ENCODE measurements at regions not wholly inside any gene's neighbourhood (a gene's known extent, or its start where the extent isn't known, plus 50 kb on each side); places are given as distances from the start of the nearest gene placed in this dataset.

GRCh38 chr10:83164156-83164555 lies 975.2 kb upstream of the GHITM start:
- DNase-seq (ENCODE audit: low spot score) = no peak

- DNase-seq (ENCODE audit: low spot score) = no peak
These were observed 974.0 kb upstream of the GHITM start for GRCh38 chr10:83165265-83165664.

- no peak for DNase-seq (ENCODE audit: low spot score)
These were observed 973.0 kb upstream of the GHITM start for GRCh38 chr10:83166344-83166743.

GRCh38 chr10:83167081-83167480 lies 972.2 kb upstream of the GHITM start:
- DNase-seq (ENCODE audit: low spot score) = no peak

GRCh38 chr10:83176901-83177300 lies 962.4 kb upstream of the GHITM start:
- DNase-seq (ENCODE audit: low spot score) = no peak

- no peak for DNase-seq (ENCODE audit: low spot score)
These were observed 960.8 kb upstream of the GHITM start for GRCh38 chr10:83178526-83178925.

GRCh38 chr10:83179371-83179770 lies 959.9 kb upstream of the GHITM start:
- DNase-seq (ENCODE audit: low spot score) = no peak

GRCh38 chr10:83182076-83182475 lies 957.2 kb upstream of the GHITM start:
- no peak for DNase-seq (ENCODE audit: low spot score)

GRCh38 chr10:83184641-83185040 lies 954.7 kb upstream of the GHITM start:
- DNase-seq (ENCODE audit: low spot score) = no peak

GRCh38 chr10:83190614-83191013 lies 948.7 kb upstream of the GHITM start:
- no peak for DNase-seq (ENCODE audit: low spot score)

GRCh38 chr10:83193026-83193425 lies 946.3 kb upstream of the GHITM start:
- no peak for DNase-seq (ENCODE audit: low spot score)

- no peak for DNase-seq (ENCODE audit: low spot score)
These were observed 944.3 kb upstream of the GHITM start for GRCh38 chr10:83195021-83195420.

- DNase-seq (ENCODE audit: low spot score) = no peak
These were observed 939.9 kb upstream of the GHITM start for GRCh38 chr10:83199374-83199773.

- DNase-seq (ENCODE audit: low spot score) = no peak
These were observed 933.4 kb upstream of the GHITM start for GRCh38 chr10:83205861-83206260.

- no peak for DNase-seq (ENCODE audit: low spot score)
These were observed 926.5 kb upstream of the GHITM start for GRCh38 chr10:83212632-83213334.

GRCh38 chr10:83214136-83214535 lies 925.2 kb upstream of the GHITM start:
- DNase-seq (ENCODE audit: low spot score) = no peak

- no peak for DNase-seq (ENCODE audit: low spot score)
These were observed 921.1 kb upstream of the GHITM start for GRCh38 chr10:83218205-83218604.

GRCh38 chr10:83222300-83222699 lies 917.0 kb upstream of the GHITM start:
- DNase-seq (ENCODE audit: low spot score) = no peak

- DNase-seq (ENCODE audit: low spot score) = no peak
These were observed 916.2 kb upstream of the GHITM start for GRCh38 chr10:83222832-83223742.

GRCh38 chr10:83225781-83226180 lies 913.5 kb upstream of the GHITM start:
- DNase-seq (ENCODE audit: low spot score) = no peak

GRCh38 chr10:83229991-83230390 lies 909.3 kb upstream of the GHITM start:
- DNase-seq (ENCODE audit: low spot score) = no peak

GRCh38 chr10:83233691-83234090 lies 905.6 kb upstream of the GHITM start:
- no peak for DNase-seq (ENCODE audit: low spot score)

GRCh38 chr10:83248106-83248631 lies 891.1 kb upstream of the GHITM start:
- no peak for DNase-seq (ENCODE audit: low spot score)

Data from hematopoietic multipotent progenitor cell treated with erythropoietin and hydrocortisone succinate and interleukin-3 and kit ligand, for 15 days (in vitro differentiated cells).